Naive B cell (primary cell): ENCODE measurements at regions not wholly inside any gene's neighbourhood (a gene's known extent, or its start where the extent isn't known, plus 50 kb on each side); places are given as distances from the start of the nearest gene placed in this dataset.
"Not testable (repeated sequence)": the region's sequence is repeated elsewhere in the genome, so short reads cannot be mapped to it uniquely, and the experiment has no call there.

Experiments used
- ATAC-seq, 2 donors: fragments of 150-1000 bp; cut with Tn5 transposase; 2 replicates each; pipeline ENCODE4 v1.10.0; 2021; ENCODE audit warnings: low read depth in 2 of 2, mild to moderate bottlenecking in 2 of 2, moderate library complexity in 2 of 2
- DNase-seq: peaks from one replicate; pipeline ENCODE4 v3.0.0; 2022
- H3K27ac Mint-ChIP-seq, 6 donors: one replicate each; pipeline ENCODE4 v1.8.0; 2020 to 2022; ENCODE audit warnings: mild to moderate bottlenecking in 6 of 6, mixed read lengths in 6 of 6, moderate library complexity in 5 of 6, inconsistent platforms in 2 of 6
- H3K27me3 Mint-ChIP-seq, 3 donors: one replicate each; pipeline ENCODE4 v1.8.0; 2021 to 2022; ENCODE audit warnings: mixed read lengths in 3 of 3, mild to moderate bottlenecking in 1 of 3
- H3K36me3 Mint-ChIP-seq, 2 donors: one replicate each; pipeline ENCODE4 v1.8.0; 2020 to 2022; ENCODE audit warnings: mixed read lengths in 2 of 2, inconsistent platforms in 1 of 2, mild to moderate bottlenecking in 1 of 2
- H3K4me1 Mint-ChIP-seq, 3 donors: one replicate each; pipeline ENCODE4 v1.8.0; 2020 to 2022; ENCODE audit warnings: mixed read lengths in 3 of 3, inconsistent platforms in 1 of 3, mild to moderate bottlenecking in 1 of 3, moderate library complexity in 1 of 3
- H3K4me3 Mint-ChIP-seq, 8 donors: one replicate each; pipeline ENCODE4 v1.8.0; 2020 to 2022; ENCODE audit warnings: mild to moderate bottlenecking in 8 of 8, mixed read lengths in 8 of 8, moderate library complexity in 8 of 8, inconsistent platforms in 2 of 8
- H3K9me3 Mint-ChIP-seq, 7 donors: one replicate each; pipeline ENCODE4 v1.8.0; 2020 to 2022; ENCODE audit warnings: mixed read lengths in 7 of 7, mild to moderate bottlenecking in 5 of 7, inconsistent platforms in 2 of 7, moderate library complexity in 1 of 7

GRCh38 chr10:106019559-106019958 lies 1144.9 kb downstream of the SORCS1 start:
- peaks cover 0 to 17% (median 6%) of the 10 kb centered on the region in 7 donors for H3K9me3 Mint-ChIP-seq
- not testable (repeated sequence) for H3K27me3 Mint-ChIP-seq, ATAC-seq, H3K4me1 Mint-ChIP-seq, H3K4me3 Mint-ChIP-seq, H3K27ac Mint-ChIP-seq, H3K36me3 Mint-ChIP-seq, DNase-seq

- peaks cover 0 to 19% (median 9%) of the 10 kb centered on the region in 7 donors for H3K9me3 Mint-ChIP-seq
Measured at GRCh38 chr10:106015369-106016199, 1148.9 kb downstream of the SORCS1 start.

GRCh38 chr10:106011250-106011649 lies 1153.3 kb downstream of the SORCS1 start:
- no peaks in the 10 kb centered on the region for H3K4me1 Mint-ChIP-seq

More at GRCh38 chr10:106015369-106016199, 1148.9 kb downstream of the SORCS1 start:
- not testable (repeated sequence) for H3K36me3 Mint-ChIP-seq, H3K4me1 Mint-ChIP-seq, ATAC-seq, H3K4me3 Mint-ChIP-seq, H3K27me3 Mint-ChIP-seq, H3K27ac Mint-ChIP-seq, DNase-seq

GRCh38 chr10:106000721-106001120 lies 1163.8 kb downstream of the SORCS1 start:
- H3K9me3 Mint-ChIP-seq = peaks cover 0 to 10% (median 2%) of the 10 kb centered on the region in 7 donors
- H3K27ac Mint-ChIP-seq = no peak overlapping the region
- no peaks in the 10 kb centered on the region for H3K4me1 Mint-ChIP-seq
- no peak overlapping the region for H3K4me3 Mint-ChIP-seq
- DNase-seq = no peak
- ATAC-seq = no peak
- H3K27me3 Mint-ChIP-seq = peaks cover 0 to 4% (median 0%) of the 10 kb centered on the region in 3 donors
- no peaks in the 10 kb centered on the region for H3K36me3 Mint-ChIP-seq

More at GRCh38 chr10:106011250-106011649, 1153.3 kb downstream of the SORCS1 start:
- H3K9me3 Mint-ChIP-seq = peaks cover 0 to 19% (median 6%) of the 10 kb centered on the region in 7 donors
- H3K36me3 Mint-ChIP-seq = no peaks in the 10 kb centered on the region
- H3K4me3 Mint-ChIP-seq = no peak overlapping the region
- no peak for DNase-seq
- ATAC-seq = no peak
- no peaks in the 10 kb centered on the region for H3K27me3 Mint-ChIP-seq
- H3K27ac Mint-ChIP-seq = no peak overlapping the region

- H3K36me3 Mint-ChIP-seq = no peaks in the 10 kb centered on the region
- H3K4me3 Mint-ChIP-seq = no peak overlapping the region
- no peak overlapping the region for H3K27ac Mint-ChIP-seq
- no peak for ATAC-seq
- H3K27me3 Mint-ChIP-seq = no peaks in the 10 kb centered on the region
- peaks cover 0 to 9% (median 0%) of the 10 kb centered on the region in 7 donors for H3K9me3 Mint-ChIP-seq
- no peaks in the 10 kb centered on the region for H3K4me1 Mint-ChIP-seq
- no peak for DNase-seq
Measured at GRCh38 chr10:105993609-105994008, 1170.9 kb downstream of the SORCS1 start.

GRCh38 chr10:105992928-105993327 lies 1171.6 kb downstream of the SORCS1 start:
- no peaks in the 10 kb centered on the region for H3K36me3 Mint-ChIP-seq
- no peak for DNase-seq
- H3K4me3 Mint-ChIP-seq = no peak overlapping the region
- peaks cover 0 to 9% (median 0%) of the 10 kb centered on the region in 7 donors for H3K9me3 Mint-ChIP-seq
- no peak for ATAC-seq
- no peak overlapping the region for H3K27ac Mint-ChIP-seq
- no peaks in the 10 kb centered on the region for H3K4me1 Mint-ChIP-seq
- H3K27me3 Mint-ChIP-seq = no peaks in the 10 kb centered on the region

- DNase-seq (no peak), ATAC-seq (no peak)
- Mint-ChIP-seq H3K4me3 (no peak overlapping the region), H3K4me1 (no peaks in the 10 kb centered on the region), H3K27me3 (no peaks in the 10 kb centered on the region), H3K9me3 (peaks cover 0 to 7% (median 0%) of the 10 kb centered on the region in 7 donors), H3K27ac (peak overlapping the region in 1 of 6 donors; percentile 34), H3K36me3 (no peaks in the 10 kb centered on the region)
Measured at GRCh38 chr10:105990529-105990928, 1174.0 kb downstream of the SORCS1 start.

GRCh38 chr10:105989995-105990394 lies 1174.5 kb downstream of the SORCS1 start:
- no peaks in the 10 kb centered on the region for H3K4me1 Mint-ChIP-seq
- peaks cover 0 to 7% (median 0%) of the 10 kb centered on the region in 7 donors for H3K9me3 Mint-ChIP-seq
- H3K4me3 Mint-ChIP-seq = no peak overlapping the region
- no peaks in the 10 kb centered on the region for H3K27me3 Mint-ChIP-seq
- ATAC-seq (no peak), DNase-seq (no peak)
- no peaks in the 10 kb centered on the region for H3K36me3 Mint-ChIP-seq
- H3K27ac Mint-ChIP-seq = no peak overlapping the region

- H3K27ac Mint-ChIP-seq = no peak overlapping the region
- no peaks in the 10 kb centered on the region for H3K4me1 Mint-ChIP-seq
Measured at GRCh38 chr10:105988848-105989247, 1175.7 kb downstream of the SORCS1 start.

GRCh38 chr10:105986912-105987635 lies 1177.4 kb downstream of the SORCS1 start:
- ATAC-seq = no peak
- no peaks in the 10 kb centered on the region for H3K27me3 Mint-ChIP-seq
- no peak overlapping the region for H3K4me3 Mint-ChIP-seq
- H3K36me3 Mint-ChIP-seq = no peaks in the 10 kb centered on the region
- peaks cover 0 to 5% (median 0%) of the 10 kb centered on the region in 7 donors for H3K9me3 Mint-ChIP-seq
- no peak for DNase-seq
- H3K27ac Mint-ChIP-seq = no peak overlapping the region
- no peaks in the 10 kb centered on the region for H3K4me1 Mint-ChIP-seq

More at GRCh38 chr10:105988848-105989247, 1175.7 kb downstream of the SORCS1 start:
- Mint-ChIP-seq H3K4me3 (no peak overlapping the region), H3K36me3 (no peaks in the 10 kb centered on the region), H3K9me3 (peaks cover 0 to 7% (median 0%) of the 10 kb centered on the region in 7 donors), H3K27me3 (no peaks in the 10 kb centered on the region)
- no peak for DNase-seq
- no peak for ATAC-seq

- Mint-ChIP-seq H3K27me3 (no peaks in the 10 kb centered on the region), H3K9me3 (peaks cover 0 to 6% (median 0%) of the 10 kb centered on the region in 7 donors), H3K36me3 (no peaks in the 10 kb centered on the region), H3K4me3 (no peak overlapping the region), H3K4me1 (no peaks in the 10 kb centered on the region), H3K27ac (no peak overlapping the region)
- ATAC-seq (no peak), DNase-seq (no peak)
Measured at GRCh38 chr10:105986486-105986885, 1178.0 kb downstream of the SORCS1 start.

GRCh38 chr10:105982735-105983134 lies 1181.8 kb downstream of the SORCS1 start:
- DNase-seq (no peak), ATAC-seq (no peak)
- Mint-ChIP-seq H3K9me3 (peaks cover 0 to 4% (median under 1%) of the 10 kb centered on the region in 7 donors), H3K27ac (no peak overlapping the region), H3K27me3 (peaks cover 0 to 3% (median 0%) of the 10 kb centered on the region in 3 donors), H3K4me1 (no peaks in the 10 kb centered on the region), H3K36me3 (no peaks in the 10 kb centered on the region), H3K4me3 (no peak overlapping the region)

GRCh38 chr10:105981679-105982078 lies 1182.8 kb downstream of the SORCS1 start:
- Mint-ChIP-seq H3K27ac (no peak overlapping the region), H3K9me3 (peaks cover 0 to 4% (median 2%) of the 10 kb centered on the region in 7 donors), H3K27me3 (peaks cover 0 to 3% (median 0%) of the 10 kb centered on the region in 3 donors)

More at GRCh38 chr10:105981679-105982078, 1182.8 kb downstream of the SORCS1 start:
- no peak overlapping the region for H3K4me3 Mint-ChIP-seq
- no peaks in the 10 kb centered on the region for H3K4me1 Mint-ChIP-seq
- DNase-seq = no peak
- H3K36me3 Mint-ChIP-seq = no peaks in the 10 kb centered on the region
- no peak for ATAC-seq
